CD8-positive, alpha-beta memory T cell (primary cell): ENCODE measurements at regions not wholly inside any gene's neighbourhood (a gene's known extent, or its start where the extent isn't known, plus 50 kb on each side); places are given as distances from the start of the nearest gene placed in this dataset.
"Not testable (repeated sequence)": the region's sequence is repeated elsewhere in the genome, so short reads cannot be mapped to it uniquely, and the experiment has no call there.

Experiments
- CTCF ChIA-PET: fragments of 350-600 bp; sonication (Branson Sonifier 250); formaldehyde crosslinking; loops from one replicate; lab custom pipeline; 2021; ENCODE audit warnings: antibody characterized with exemption; lab: Charles Lee
- POLR2A ChIA-PET: fragments of 350-600 bp; sonication (Branson Sonifier 250); formaldehyde crosslinking; loops from one replicate; lab custom pipeline; 2021; ENCODE audit warnings: antibody characterized with exemption; lab: Charles Lee
- DNase-seq, 5 donors: peaks; one replicate each; pipeline versions ENCODE4 v3.0.0 to v3.0.0-alpha.2; 2020 to 2022; ENCODE audit warnings: mixed read lengths in 1 of 5
- H3K27ac ChIP-seq: one replicate; pipeline ENCODE4 v1.7.0; 2013; ENCODE audit warnings: low read depth, mild to moderate bottlenecking, low read length, moderate library complexity
- H3K27me3 ChIP-seq: 2 replicates; pipeline ENCODE4 v1.7.0; 2013; ENCODE audit warnings: low read length, mild to moderate bottlenecking; ENCODE audit not compliant: insufficient read depth, poor library complexity, severe bottlenecking
- H3K36me3 ChIP-seq: 2 replicates; pipeline ENCODE4 v1.7.0; 2013; ENCODE audit warnings: mild to moderate bottlenecking, low read length, moderate library complexity; ENCODE audit not compliant: insufficient read depth
- H3K4me1 ChIP-seq: 2 replicates; pipeline ENCODE4 v1.7.0; 2013; ENCODE audit warnings: mild to moderate bottlenecking, low read length, moderate library complexity; ENCODE audit not compliant: insufficient read depth
- H3K4me3 ChIP-seq: 2 replicates; pipeline ENCODE4 v1.7.0; 2013; ENCODE audit warnings: mild to moderate bottlenecking, low read length
- H3K9me3 ChIP-seq: 2 replicates; pipeline ENCODE4 v1.7.0; 2013; ENCODE audit warnings: mild to moderate bottlenecking, low read length
- H3K27ac Mint-ChIP-seq, 8 donors: one replicate each; pipeline ENCODE4 v1.8.0; 2020 to 2021; ENCODE audit warnings: mixed read lengths in 8 of 8, mild to moderate bottlenecking in 6 of 8, inconsistent platforms in 3 of 8, moderate library complexity in 3 of 8
- H3K27me3 Mint-ChIP-seq, 2 donors: one replicate each; pipeline ENCODE4 v1.8.0; 2020 to 2021; ENCODE audit warnings: mixed read lengths in 2 of 2, mild to moderate bottlenecking in 1 of 2, moderate library complexity in 1 of 2
- H3K36me3 Mint-ChIP-seq, 3 donors: one replicate each; pipeline ENCODE4 v1.8.0; 2020 to 2021; ENCODE audit warnings: mixed read lengths in 3 of 3, inconsistent platforms in 1 of 3, mild to moderate bottlenecking in 1 of 3
- H3K4me1 Mint-ChIP-seq, 3 donors: one replicate each; pipeline ENCODE4 v1.8.0; 2020 to 2021; ENCODE audit warnings: mixed read lengths in 3 of 3, inconsistent platforms in 1 of 3, mild to moderate bottlenecking in 1 of 3
- H3K4me3 Mint-ChIP-seq, 7 donors: one replicate each; pipeline ENCODE4 v1.8.0; 2020 to 2021; ENCODE audit warnings: mixed read lengths in 7 of 7, mild to moderate bottlenecking in 6 of 7, moderate library complexity in 4 of 7, inconsistent platforms in 2 of 7
- H3K9me3 Mint-ChIP-seq, 5 donors: one replicate each; pipeline ENCODE4 v1.8.0; 2020 to 2022; ENCODE audit warnings: mixed read lengths in 5 of 5, mild to moderate bottlenecking in 3 of 5, moderate library complexity in 2 of 5, inconsistent platforms in 1 of 5

GRCh38 chr5:6083311-6083978 lies 294.9 kb downstream of the MED10 start:
- DNase-seq: no peak
- no peaks in the 10 kb centered on the region for H3K9me3 Mint-ChIP-seq
- no peaks in the 10 kb centered on the region for H3K27me3 ChIP-seq
- H3K36me3 ChIP-seq: no peaks in the 10 kb centered on the region
- H3K9me3 ChIP-seq: no peaks in the 10 kb centered on the region
- H3K27me3 Mint-ChIP-seq: no peaks in the 10 kb centered on the region
- no peak overlapping the region for H3K27ac ChIP-seq
- no peaks in the 10 kb centered on the region for H3K4me1 Mint-ChIP-seq
- no peak overlapping the region for H3K4me3 Mint-ChIP-seq
- ChIA-PET CTCF (no interaction called here), POLR2A (no interaction called here)
- no peak overlapping the region for H3K27ac Mint-ChIP-seq
- no peak overlapping the region for H3K4me3 ChIP-seq
- H3K4me1 ChIP-seq: no peaks in the 10 kb centered on the region
- H3K36me3 Mint-ChIP-seq: no peaks in the 10 kb centered on the region

- no peaks in the 10 kb centered on the region for H3K27me3 ChIP-seq
- Mint-ChIP-seq H3K4me3 (no peak overlapping the region), H3K27ac (no peak overlapping the region), H3K36me3 (no peaks in the 10 kb centered on the region), H3K27me3 (no peaks in the 10 kb centered on the region), H3K9me3 (no peaks in the 10 kb centered on the region), H3K4me1 (no peaks in the 10 kb centered on the region)
- no peaks in the 10 kb centered on the region for H3K4me1 ChIP-seq
- no peaks in the 10 kb centered on the region for H3K36me3 ChIP-seq
- POLR2A ChIA-PET: no interaction called here
- CTCF ChIA-PET: no interaction called here
- no peaks in the 10 kb centered on the region for H3K9me3 ChIP-seq
- H3K4me3 ChIP-seq: no peak overlapping the region
- no peak overlapping the region for H3K27ac ChIP-seq
- no peak for DNase-seq
Observed at GRCh38 chr5:6082685-6083084, 295.7 kb downstream of the MED10 start.

GRCh38 chr5:6081727-6082210 lies 296.6 kb downstream of the MED10 start:
- CTCF ChIA-PET: no interaction called here
- POLR2A ChIA-PET: no interaction called here
- no peaks in the 10 kb centered on the region for H3K9me3 Mint-ChIP-seq

GRCh38 chr5:6080930-6081726 lies 297.2 kb downstream of the MED10 start:
- Mint-ChIP-seq H3K36me3 (no peaks in the 10 kb centered on the region), H3K4me1 (no peaks in the 10 kb centered on the region), H3K27ac (no peak overlapping the region), H3K4me3 (no peak overlapping the region), H3K27me3 (no peaks in the 10 kb centered on the region), H3K9me3 (no peaks in the 10 kb centered on the region)
- H3K9me3 ChIP-seq: no peaks in the 10 kb centered on the region
- no peak overlapping the region for H3K4me3 ChIP-seq
- ChIA-PET POLR2A (no interaction called here), CTCF (no interaction called here)
- no peak for DNase-seq
- H3K27ac ChIP-seq: no peak overlapping the region
- H3K36me3 ChIP-seq: no peaks in the 10 kb centered on the region
- H3K27me3 ChIP-seq: no peaks in the 10 kb centered on the region
- no peaks in the 10 kb centered on the region for H3K4me1 ChIP-seq

More at GRCh38 chr5:6081727-6082210, 296.6 kb downstream of the MED10 start:
- Histone ChIP-seq H3K4me3 (no peak overlapping the region), H3K4me1 (no peaks in the 10 kb centered on the region), H3K36me3 (no peaks in the 10 kb centered on the region), H3K9me3 (no peaks in the 10 kb centered on the region), H3K27ac (no peak overlapping the region), H3K27me3 (no peaks in the 10 kb centered on the region)
- DNase-seq: no peak
- Mint-ChIP-seq H3K27me3 (no peaks in the 10 kb centered on the region), H3K36me3 (no peaks in the 10 kb centered on the region), H3K4me3 (no peak overlapping the region), H3K27ac (no peak overlapping the region), H3K4me1 (no peaks in the 10 kb centered on the region)

GRCh38 chr5:6080436-6080835 lies 297.9 kb downstream of the MED10 start:
- CTCF ChIA-PET: no interaction called here
- no peak for DNase-seq
- no peaks in the 10 kb centered on the region for H3K4me1 Mint-ChIP-seq
- POLR2A ChIA-PET: no interaction called here
- H3K36me3 ChIP-seq: no peaks in the 10 kb centered on the region
- no peaks in the 10 kb centered on the region for H3K27me3 Mint-ChIP-seq
- H3K27ac Mint-ChIP-seq: no peak overlapping the region
- H3K4me3 ChIP-seq: no peak overlapping the region
- H3K4me1 ChIP-seq: no peaks in the 10 kb centered on the region
- H3K4me3 Mint-ChIP-seq: no peak overlapping the region
- H3K9me3 ChIP-seq: no peaks in the 10 kb centered on the region
- no peaks in the 10 kb centered on the region for H3K9me3 Mint-ChIP-seq
- no peaks in the 10 kb centered on the region for H3K27me3 ChIP-seq
- H3K36me3 Mint-ChIP-seq: no peaks in the 10 kb centered on the region
- no peak overlapping the region for H3K27ac ChIP-seq

GRCh38 chr5:6078881-6079280 lies 299.5 kb downstream of the MED10 start:
- Mint-ChIP-seq H3K27me3 (no peaks in the 10 kb centered on the region), H3K27ac (no peak overlapping the region), H3K36me3 (no peaks in the 10 kb centered on the region), H3K9me3 (peaks cover 0 to 2% (median 0%) of the 10 kb centered on the region in 5 donors), H3K4me1 (no peaks in the 10 kb centered on the region), H3K4me3 (no peak overlapping the region)
- ChIA-PET POLR2A (no interaction called here), CTCF (no interaction called here)
- H3K27ac ChIP-seq: no peak overlapping the region
- no peak for DNase-seq
- H3K36me3 ChIP-seq: no peaks in the 10 kb centered on the region
- no peak overlapping the region for H3K4me3 ChIP-seq
- no peaks in the 10 kb centered on the region for H3K27me3 ChIP-seq
- no peaks in the 10 kb centered on the region for H3K4me1 ChIP-seq
- no peaks in the 10 kb centered on the region for H3K9me3 ChIP-seq

- H3K9me3 Mint-ChIP-seq: peaks cover 0 to 2% (median 0%) of the 10 kb centered on the region in 5 donors
- Histone ChIP-seq H3K4me3 (no peak overlapping the region), H3K27ac (no peak overlapping the region), H3K27me3 (no peaks in the 10 kb centered on the region), H3K9me3 (no peaks in the 10 kb centered on the region), H3K4me1 (no peaks in the 10 kb centered on the region), H3K36me3 (no peaks in the 10 kb centered on the region)
- no peaks in the 10 kb centered on the region for H3K4me1 Mint-ChIP-seq
- H3K27ac Mint-ChIP-seq: no peak overlapping the region
- peaks cover under 1 to 4% of the 10 kb centered on the region in 2 donors for H3K27me3 Mint-ChIP-seq
- no peaks in the 10 kb centered on the region for H3K36me3 Mint-ChIP-seq
- H3K4me3 Mint-ChIP-seq: no peak overlapping the region
- ChIA-PET POLR2A (no interaction called here), CTCF (no interaction called here)
- DNase-seq: no peak
Observed at GRCh38 chr5:6076341-6077239, 301.8 kb downstream of the MED10 start.

- CTCF ChIA-PET: not testable (repeated sequence)
Observed at GRCh38 chr5:6072488-6072887, 305.9 kb downstream of the MED10 start.

More at GRCh38 chr5:6072488-6072887, 305.9 kb downstream of the MED10 start:
- H3K4me3 ChIP-seq, H3K36me3 ChIP-seq, H3K27me3 Mint-ChIP-seq, H3K36me3 Mint-ChIP-seq, H3K4me3 Mint-ChIP-seq, H3K27ac Mint-ChIP-seq, POLR2A ChIA-PET, H3K9me3 ChIP-seq, H3K27ac ChIP-seq, H3K4me1 ChIP-seq, H3K27me3 ChIP-seq, DNase-seq, H3K9me3 Mint-ChIP-seq, H3K4me1 Mint-ChIP-seq: not testable (repeated sequence)
